Cardiac muscle cell (in vitro differentiated cells and primary cell): ENCODE measurements at regions not wholly inside any gene's neighbourhood (a gene's known extent, or its start where the extent isn't known, plus 50 kb on each side); places are given as distances from the start of the nearest gene placed in this dataset.

Experiments used
- DNase-seq, 2 donors: peaks; one replicate each; pipeline versions ENCODE4 v3.0.0 to v3.0.0-alpha.2; 2010 to 2017; ENCODE audit warnings: low read depth in 1 of 2, low spot score in 1 of 2
- H3K27ac ChIP-seq: fragments of 200-600 bp; sonication (generic); 2 replicates; pipeline ENCODE4 v1.5.1; 2016
- H3K27me3 ChIP-seq: fragments of 200-600 bp; sonication (generic); 2 replicates; pipeline ENCODE4 v1.6.0; 2016; ENCODE audit warnings: control low read depth
- H3K36me3 ChIP-seq: fragments of 200-600 bp; sonication (generic); 2 replicates; pipeline ENCODE4 v1.5.1; 2016; ENCODE audit warnings: control low read depth
- H3K4me1 ChIP-seq: fragments of 200-600 bp; sonication (generic); 2 replicates; pipeline ENCODE4 v1.8.1; 2017; ENCODE audit warnings: low read depth, mild to moderate bottlenecking, mixed run types
- H3K4me3 ChIP-seq: fragments of 200-600 bp; sonication (generic); 2 replicates; pipeline ENCODE4 v1.5.1; 2016; ENCODE audit warnings: mild to moderate bottlenecking
- H3K9me3 ChIP-seq: fragments of 200-600 bp; sonication (generic); 2 replicates; pipeline ENCODE4 v1.5.1; 2017; ENCODE audit warnings: low read depth, mild to moderate bottlenecking, control low read depth
- TF ChIP-seq, protein P1 (sequence below): IDR thresholded peaks from 2 replicates; pipeline ENCODE4 v1.5.1; 2012; ENCODE audit warnings: low read depth, mild to moderate bottlenecking, low read length

GRCh38 chr4:184934961-184935360 is 83.3 kb upstream of the HELT start:
- H3K9me3 ChIP-seq: no peaks in the 10 kb centered on the region
- TF ChIP-seq, protein P1, sequence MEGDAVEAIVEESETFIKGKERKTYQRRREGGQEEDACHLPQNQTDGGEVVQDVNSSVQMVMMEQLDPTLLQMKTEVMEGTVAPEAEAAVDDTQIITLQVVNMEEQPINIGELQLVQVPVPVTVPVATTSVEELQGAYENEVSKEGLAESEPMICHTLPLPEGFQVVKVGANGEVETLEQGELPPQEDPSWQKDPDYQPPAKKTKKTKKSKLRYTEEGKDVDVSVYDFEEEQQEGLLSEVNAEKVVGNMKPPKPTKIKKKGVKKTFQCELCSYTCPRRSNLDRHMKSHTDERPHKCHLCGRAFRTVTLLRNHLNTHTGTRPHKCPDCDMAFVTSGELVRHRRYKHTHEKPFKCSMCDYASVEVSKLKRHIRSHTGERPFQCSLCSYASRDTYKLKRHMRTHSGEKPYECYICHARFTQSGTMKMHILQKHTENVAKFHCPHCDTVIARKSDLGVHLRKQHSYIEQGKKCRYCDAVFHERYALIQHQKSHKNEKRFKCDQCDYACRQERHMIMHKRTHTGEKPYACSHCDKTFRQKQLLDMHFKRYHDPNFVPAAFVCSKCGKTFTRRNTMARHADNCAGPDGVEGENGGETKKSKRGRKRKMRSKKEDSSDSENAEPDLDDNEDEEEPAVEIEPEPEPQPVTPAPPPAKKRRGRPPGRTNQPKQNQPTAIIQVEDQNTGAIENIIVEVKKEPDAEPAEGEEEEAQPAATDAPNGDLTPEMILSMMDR: no peak
- DNase-seq: no peak
- H3K36me3 ChIP-seq: no peaks in the 10 kb centered on the region
- H3K27me3 ChIP-seq: no peaks in the 10 kb centered on the region
- H3K4me3 ChIP-seq: no peak overlapping the region
- no peak overlapping the region for H3K27ac ChIP-seq
- peaks cover 7% of the 10 kb centered on the region for H3K4me1 ChIP-seq

DNA sequence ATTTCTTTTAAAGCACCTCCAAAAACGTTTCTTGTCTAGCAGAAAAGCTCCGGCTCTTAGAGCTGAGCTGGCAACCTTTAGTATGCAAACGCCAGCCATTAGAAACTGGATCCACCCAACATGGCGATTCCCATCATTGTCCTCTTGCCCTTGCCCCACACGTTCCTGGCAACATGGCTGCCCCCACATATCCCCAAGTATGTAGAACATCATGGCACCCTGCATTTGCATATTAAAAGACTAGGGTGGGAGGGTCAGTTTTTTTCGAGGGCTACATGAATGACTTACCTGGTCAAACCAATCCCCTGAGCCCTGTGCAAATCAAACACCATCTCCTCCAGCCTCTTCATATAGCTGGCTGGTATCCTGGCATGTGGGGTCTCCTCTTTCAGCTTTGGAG is 82.2 kb upstream of the HELT start:
- H3K27ac ChIP-seq: no peak overlapping the region
- no peaks in the 10 kb centered on the region for H3K9me3 ChIP-seq
- H3K4me3 ChIP-seq: no peak overlapping the region
- H3K4me1 ChIP-seq: peaks cover 7% of the 10 kb centered on the region
- no peak for DNase-seq
- TF ChIP-seq, protein P1: no peak
- H3K27me3 ChIP-seq: no peaks in the 10 kb centered on the region
- H3K36me3 ChIP-seq: no peaks in the 10 kb centered on the region

- peaks cover 5% of the 10 kb centered on the region for H3K4me1 ChIP-seq
- no peaks in the 10 kb centered on the region for H3K9me3 ChIP-seq
- DNase-seq: no peak
- no peak overlapping the region for H3K4me3 ChIP-seq
- H3K27me3 ChIP-seq: no peaks in the 10 kb centered on the region
- H3K27ac ChIP-seq: no peak overlapping the region
- TF ChIP-seq, protein P1: no peak
- no peaks in the 10 kb centered on the region for H3K36me3 ChIP-seq
Observed at GRCh38 chr4:184937030-184937710, 81.1 kb upstream of the HELT start.

GRCh38 chr4:184937745-184938144 is 80.5 kb upstream of the HELT start:
- TF ChIP-seq, protein P1: no peak
- H3K36me3 ChIP-seq: no peaks in the 10 kb centered on the region
- DNase-seq: no peak
- H3K9me3 ChIP-seq: no peaks in the 10 kb centered on the region
- H3K27me3 ChIP-seq: no peaks in the 10 kb centered on the region
- no peak overlapping the region for H3K4me3 ChIP-seq
- H3K27ac ChIP-seq: no peak overlapping the region
- peaks cover 3% of the 10 kb centered on the region for H3K4me1 ChIP-seq

- no peaks in the 10 kb centered on the region for H3K27me3 ChIP-seq
Observed at GRCh38 chr4:184938871-184939270, 79.4 kb upstream of the HELT start.

More at GRCh38 chr4:184938871-184939270, 79.4 kb upstream of the HELT start:
- TF ChIP-seq, protein P1: no peak
- no peaks in the 10 kb centered on the region for H3K9me3 ChIP-seq
- peaks cover 3% of the 10 kb centered on the region for H3K4me1 ChIP-seq
- H3K4me3 ChIP-seq: no peak overlapping the region
- H3K27ac ChIP-seq: no peak overlapping the region
- no peak for DNase-seq
- no peaks in the 10 kb centered on the region for H3K36me3 ChIP-seq
